ENCODE measurements at regions not wholly inside any gene's neighbourhood (a gene's known extent, or its start where the extent isn't known, plus 50 kb on each side); places are given as distances from the start of the nearest gene placed in this dataset.
"Not testable (repeated sequence)": the region's sequence is repeated elsewhere in the genome, so short reads cannot be mapped to it uniquely, and the experiment has no call there.

DNA sequence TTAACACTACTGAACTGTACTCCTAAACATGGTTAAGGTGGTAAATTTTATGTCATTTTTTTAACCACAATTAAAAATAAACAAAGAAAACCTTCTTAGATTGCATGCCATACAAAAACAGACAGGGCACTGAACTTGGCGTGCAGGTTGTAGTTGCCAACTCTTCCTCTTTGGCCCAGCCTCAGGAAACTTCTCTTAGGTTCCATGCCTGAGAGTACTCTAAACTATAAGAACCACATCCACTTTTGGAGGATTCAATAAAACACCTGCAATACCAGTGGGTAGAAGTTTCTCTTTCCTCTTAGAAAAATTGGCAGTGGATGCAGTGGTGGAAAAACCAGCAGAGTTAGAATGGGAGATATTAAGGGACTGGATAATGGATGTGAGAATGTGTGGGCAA, 103.4 kb downstream of the LUZP4 start:
- Histone ChIP-seq H3K27me3 (ENCODE audit: control insufficient read depth in 1 of 2, insufficient read depth in 2 of 2, low read length in 2 of 2) (no peaks in the 10 kb centered on the region), H3K4me1 (ENCODE audit: insufficient read depth, low read length) (no peaks in the 10 kb centered on the region), H3K9me3 (ENCODE audit: control insufficient read depth in 1 of 2, insufficient read depth in 1 of 2, low read length in 2 of 2) (no peaks in the 10 kb centered on the region), H3K27ac (ENCODE audit: low read depth in 1 of 2, low read length in 2 of 2) (no peak overlapping the region), H3K4me3 (ENCODE audit: low read length) (no peak overlapping the region), H3K36me3 (ENCODE audit: insufficient read depth, low read length) (no peaks in the 10 kb centered on the region)
- Mint-ChIP-seq H3K9me3 (no peaks in the 10 kb centered on the region), H3K27ac (no peak overlapping the region), H3K36me3 (ENCODE audit: low read depth) (no peaks in the 10 kb centered on the region), H3K4me1 (ENCODE audit: low read depth) (no peaks in the 10 kb centered on the region), H3K27me3 (no peaks in the 10 kb centered on the region), H3K4me3 (no peak overlapping the region)
- ATAC-seq (ENCODE audit: poor library complexity) (no peak), DNase-seq (no peak)
- intact Hi-C loops (cut with DNase I, micrococcal nuclease): no loop called here
- CTCF ChIA-PET: no interaction called here
- TF ChIP-seq, protein P1, sequence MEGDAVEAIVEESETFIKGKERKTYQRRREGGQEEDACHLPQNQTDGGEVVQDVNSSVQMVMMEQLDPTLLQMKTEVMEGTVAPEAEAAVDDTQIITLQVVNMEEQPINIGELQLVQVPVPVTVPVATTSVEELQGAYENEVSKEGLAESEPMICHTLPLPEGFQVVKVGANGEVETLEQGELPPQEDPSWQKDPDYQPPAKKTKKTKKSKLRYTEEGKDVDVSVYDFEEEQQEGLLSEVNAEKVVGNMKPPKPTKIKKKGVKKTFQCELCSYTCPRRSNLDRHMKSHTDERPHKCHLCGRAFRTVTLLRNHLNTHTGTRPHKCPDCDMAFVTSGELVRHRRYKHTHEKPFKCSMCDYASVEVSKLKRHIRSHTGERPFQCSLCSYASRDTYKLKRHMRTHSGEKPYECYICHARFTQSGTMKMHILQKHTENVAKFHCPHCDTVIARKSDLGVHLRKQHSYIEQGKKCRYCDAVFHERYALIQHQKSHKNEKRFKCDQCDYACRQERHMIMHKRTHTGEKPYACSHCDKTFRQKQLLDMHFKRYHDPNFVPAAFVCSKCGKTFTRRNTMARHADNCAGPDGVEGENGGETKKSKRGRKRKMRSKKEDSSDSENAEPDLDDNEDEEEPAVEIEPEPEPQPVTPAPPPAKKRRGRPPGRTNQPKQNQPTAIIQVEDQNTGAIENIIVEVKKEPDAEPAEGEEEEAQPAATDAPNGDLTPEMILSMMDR (IDR thresholded peaks at IDR 0.05): no peak
- POLR2A ChIA-PET: no interaction called here

DNA sequence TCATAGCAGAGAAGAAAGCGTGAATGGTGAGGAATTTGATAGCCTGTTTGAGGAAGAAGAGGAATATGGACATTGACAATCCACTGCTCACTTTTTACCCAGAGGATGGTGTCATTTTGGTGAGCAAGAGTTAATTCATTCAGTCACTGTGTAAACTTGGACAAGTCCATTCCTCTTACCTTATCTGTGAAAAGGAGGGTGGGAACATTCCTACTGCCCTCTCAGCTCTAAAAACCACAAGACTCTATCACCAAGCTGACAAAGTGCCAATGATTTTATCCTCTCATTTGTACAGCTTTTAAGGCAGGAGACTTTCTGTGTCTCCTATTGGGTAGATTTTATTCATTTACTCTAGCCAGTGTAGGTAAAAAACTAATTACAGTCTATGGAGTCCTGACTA, 103.8 kb downstream of the LUZP4 start:
- Histone ChIP-seq H3K9me3 (ENCODE audit: control insufficient read depth in 1 of 2, insufficient read depth in 1 of 2, low read length in 2 of 2) (no peaks in the 10 kb centered on the region), H3K4me3 (ENCODE audit: low read length) (no peak overlapping the region), H3K36me3 (ENCODE audit: insufficient read depth, low read length) (no peaks in the 10 kb centered on the region), H3K27me3 (ENCODE audit: control insufficient read depth in 1 of 2, insufficient read depth in 2 of 2, low read length in 2 of 2) (no peaks in the 10 kb centered on the region), H3K4me1 (ENCODE audit: insufficient read depth, low read length) (no peaks in the 10 kb centered on the region), H3K27ac (ENCODE audit: low read depth in 1 of 2, low read length in 2 of 2) (no peak overlapping the region)
- no peaks in the 10 kb centered on the region for H3K36me3 Mint-ChIP-seq (ENCODE audit: low read depth)
- intact Hi-C loops (cut with DNase I, micrococcal nuclease): no loop called here
- CTCF ChIA-PET: interaction anchor here (0.5 kb wide), 1 partner anchor 635 kb away, joined by 3 read pairs; no protein-coding TSS in a partner anchor
- no peak overlapping the region for H3K27ac Mint-ChIP-seq
- POLR2A ChIA-PET: no interaction called here
- no peaks in the 10 kb centered on the region for H3K9me3 Mint-ChIP-seq
- TF ChIP-seq, protein P1 (IDR thresholded peaks at IDR 0.05): no peak
- DNase-seq: no peak
- ATAC-seq (ENCODE audit: poor library complexity): no peak
- H3K4me1 Mint-ChIP-seq (ENCODE audit: low read depth): no peaks in the 10 kb centered on the region
- H3K4me3 Mint-ChIP-seq: no peak overlapping the region
- no peaks in the 10 kb centered on the region for H3K27me3 Mint-ChIP-seq

- H3K36me3 Mint-ChIP-seq (ENCODE audit: low read depth); H3K4me1 Mint-ChIP-seq (ENCODE audit: low read depth); POLR2A ChIA-PET; ATAC-seq (ENCODE audit: poor library complexity); H3K4me3 Mint-ChIP-seq; H3K36me3 ChIP-seq (ENCODE audit: insufficient read depth, low read length); CTCF ChIA-PET; H3K27ac Mint-ChIP-seq; H3K27ac ChIP-seq (ENCODE audit: low read depth in 1 of 2, low read length in 2 of 2); H3K27me3 Mint-ChIP-seq; H3K4me1 ChIP-seq (ENCODE audit: insufficient read depth, low read length); H3K27me3 ChIP-seq (ENCODE audit: control insufficient read depth in 1 of 2, insufficient read depth in 2 of 2, low read length in 2 of 2); H3K9me3 ChIP-seq (ENCODE audit: control insufficient read depth in 1 of 2, insufficient read depth in 1 of 2, low read length in 2 of 2); intact Hi-C loops (cut with DNase I, micrococcal nuclease); DNase-seq; H3K4me3 ChIP-seq (ENCODE audit: low read length); H3K9me3 Mint-ChIP-seq: not testable (repeated sequence)
These were observed 105.3 kb downstream of the LUZP4 start for GRCh38 chrX:115394806-115395205.

GRCh38 chrX:115399306-115399705, 109.8 kb downstream of the LUZP4 start:
- no peaks in the 10 kb centered on the region for H3K36me3 ChIP-seq (ENCODE audit: insufficient read depth, low read length)
- no peak overlapping the region for H3K4me3 Mint-ChIP-seq
- no peaks in the 10 kb centered on the region for H3K4me1 ChIP-seq (ENCODE audit: insufficient read depth, low read length)
- H3K9me3 ChIP-seq (ENCODE audit: control insufficient read depth in 1 of 2, insufficient read depth in 1 of 2, low read length in 2 of 2): no peaks in the 10 kb centered on the region
- H3K4me1 Mint-ChIP-seq (ENCODE audit: low read depth): no peaks in the 10 kb centered on the region
- no peak for ATAC-seq (ENCODE audit: poor library complexity)
- H3K27ac Mint-ChIP-seq: no peak overlapping the region
- H3K27ac ChIP-seq (ENCODE audit: low read depth in 1 of 2, low read length in 2 of 2): no peak overlapping the region
- ChIA-PET CTCF (no interaction called here), POLR2A (no interaction called here)
- no peaks in the 10 kb centered on the region for H3K27me3 Mint-ChIP-seq
- no peaks in the 10 kb centered on the region for H3K36me3 Mint-ChIP-seq (ENCODE audit: low read depth)
- H3K4me3 ChIP-seq (ENCODE audit: low read length): no peak overlapping the region
- H3K27me3 ChIP-seq (ENCODE audit: control insufficient read depth in 1 of 2, insufficient read depth in 2 of 2, low read length in 2 of 2): no peaks in the 10 kb centered on the region
- no peak for DNase-seq
- intact Hi-C loops (cut with DNase I, micrococcal nuclease): no loop called here
- TF ChIP-seq, protein P1 (IDR thresholded peaks at IDR 0.05): no peak
- no peaks in the 10 kb centered on the region for H3K9me3 Mint-ChIP-seq
